Neuronal stem cell (in vitro differentiated cells): ENCODE measurements at regions not wholly inside any gene's neighbourhood (a gene's known extent, or its start where the extent isn't known, plus 50 kb on each side); places are given as distances from the start of the nearest gene placed in this dataset.
"Not testable (repeated sequence)": the region's sequence is repeated elsewhere in the genome, so short reads cannot be mapped to it uniquely, and the experiment has no call there.

Experiments
- DNase-seq: peaks from one replicate; pipeline ENCODE4 v3.0.0-alpha.2; 2013; ENCODE audit warnings: low spot score
- H2AFZ ChIP-seq: one replicate; pipeline ENCODE4 v1.6.1; 2013; ENCODE audit warnings: mild to moderate bottlenecking, low read length, inconsistent platforms
- H2AK5ac ChIP-seq: 2 replicates; pipeline ENCODE4 v1.6.1; 2013; ENCODE audit warnings: low read depth, mild to moderate bottlenecking, inconsistent platforms, low read length, moderate library complexity, mixed read lengths
- H2BK120ac ChIP-seq: 2 replicates; pipeline ENCODE4 v1.6.1; 2013; ENCODE audit warnings: low read depth, mild to moderate bottlenecking, inconsistent platforms, low read length, moderate library complexity, mixed read lengths
- H2BK12ac ChIP-seq: one replicate; pipeline ENCODE4 v1.6.1; 2013; ENCODE audit warnings: low read length, inconsistent platforms
- H2BK15ac ChIP-seq: 2 replicates; pipeline ENCODE4 v1.6.1; 2013; ENCODE audit warnings: mild to moderate bottlenecking, low read length, inconsistent platforms, mixed read lengths
- H2BK5ac ChIP-seq: one replicate; pipeline ENCODE4 v1.6.1; 2013; ENCODE audit warnings: inconsistent platforms, mild to moderate bottlenecking, low read length, moderate library complexity
- H3K14ac ChIP-seq: one replicate; pipeline ENCODE4 v1.6.1; 2013; ENCODE audit warnings: low read length, inconsistent platforms
- H3K18ac ChIP-seq: 2 replicates; pipeline ENCODE4 v1.6.1; 2013; ENCODE audit warnings: low read length, inconsistent platforms
- H3K23ac ChIP-seq: 2 replicates; pipeline ENCODE4 v1.6.1; 2013; ENCODE audit warnings: low read depth, mild to moderate bottlenecking, mixed read lengths, low read length, inconsistent platforms; ENCODE audit not compliant: poor library complexity
- H3K27ac ChIP-seq: replicated peaks from 3 replicates; pipeline ENCODE4 v1.5.1; 2013; ENCODE audit warnings: low read length, inconsistent platforms
- H3K27me3 ChIP-seq, 3 experiments: 2 replicates each; pipeline ENCODE4 v1.6.1; 2013; ENCODE audit warnings: low read length in 3 of 3, mild to moderate bottlenecking in 2 of 3, inconsistent platforms in 1 of 3, low read depth in 1 of 3, mixed read lengths in 1 of 3, moderate library complexity in 1 of 3; ENCODE audit not compliant: control insufficient read depth in 3 of 3, insufficient read depth in 3 of 3
- H3K36me3 ChIP-seq, 2 donors: replicated peaks in 1 of 2; 2 replicates each; pipeline ENCODE4 v1.6.1; 2013; ENCODE audit warnings: low read length in 2 of 2; ENCODE audit not compliant: control insufficient read depth in 2 of 2, insufficient read depth in 2 of 2
- H3K4ac ChIP-seq: 2 replicates; pipeline ENCODE4 v1.6.1; 2013; ENCODE audit warnings: inconsistent platforms, mild to moderate bottlenecking, low read length, moderate library complexity
- H3K4me1 ChIP-seq, 2 donors: 1 replicate in 1 of 2; 2 replicates in 1 of 2; pipeline ENCODE4 v1.6.1; 2013; ENCODE audit warnings: low read length in 2 of 2, low read depth in 1 of 2; ENCODE audit not compliant: control insufficient read depth in 2 of 2, insufficient read depth in 1 of 2
- H3K4me2 ChIP-seq: one replicate; pipeline ENCODE4 v1.6.1; 2013; ENCODE audit warnings: mild to moderate bottlenecking, low read length, inconsistent platforms; ENCODE audit not compliant: insufficient read depth, poor library complexity, severe bottlenecking
- H3K4me3 ChIP-seq, 2 donors: 2 replicates each; pipeline ENCODE4 v1.5.1; 2013; ENCODE audit warnings: low read length in 2 of 2, mild to moderate bottlenecking in 2 of 2, inconsistent platforms in 1 of 2, moderate library complexity in 1 of 2
- H3K79me1 ChIP-seq: one replicate; pipeline ENCODE4 v1.6.1; 2013; ENCODE audit warnings: low read depth, mild to moderate bottlenecking, inconsistent platforms, low read length, moderate library complexity
- H3K9ac ChIP-seq: one replicate; pipeline ENCODE4 v1.6.1; 2013; ENCODE audit warnings: mild to moderate bottlenecking, low read depth, low read length, inconsistent platforms; ENCODE audit not compliant: poor library complexity
- H3K9me3 ChIP-seq, 2 donors: replicated peaks in 1 of 2; 2 replicates each; pipeline versions ENCODE3 to v1.6.1; 2013; ENCODE audit warnings: low read length in 2 of 2, mild to moderate bottlenecking in 2 of 2, inconsistent platforms in 1 of 2, low read depth in 1 of 2, mixed read lengths in 1 of 2, moderate library complexity in 1 of 2; ENCODE audit not compliant: control insufficient read depth in 2 of 2, insufficient read depth in 1 of 2
- H4K8ac ChIP-seq: one replicate; pipeline ENCODE4 v1.6.1; 2013; ENCODE audit warnings: low read depth, mild to moderate bottlenecking, inconsistent platforms, low read length, moderate library complexity
- H4K91ac ChIP-seq: one replicate; pipeline ENCODE4 v1.6.1; 2013; ENCODE audit warnings: low read length, low read depth, mild to moderate bottlenecking, inconsistent platforms; ENCODE audit not compliant: poor library complexity
- WGBS, 2 donors: extraction: QIAGEN DNeasy Blood & Tissue Kit; methylation state at CpG; one replicate each; pipeline ENCODE4 v1.1.7; 2013; ENCODE audit warnings: missing lambda C conversion rate in 2 of 2, mixed read lengths in 1 of 2; ENCODE audit not compliant: insufficient read length in 2 of 2, insufficient replicate concordance in 1 of 2; ENCODE audit errors: extremely low coverage in 2 of 2; 5-methylcytosine and 5-hydroxymethylcytosine counted together

GRCh38 chr13:88291731-88292130 lies 620.6 kb downstream of the SLITRK5 start:
- H3K14ac ChIP-seq, H3K4me3 ChIP-seq, H2AFZ ChIP-seq, H3K9me3 ChIP-seq, H3K79me1 ChIP-seq, H3K18ac ChIP-seq, H2AK5ac ChIP-seq, H3K36me3 ChIP-seq, H3K4me2 ChIP-seq, H3K4me1 ChIP-seq, H4K8ac ChIP-seq, H4K91ac ChIP-seq, H3K27me3 ChIP-seq, H3K4ac ChIP-seq, H2BK120ac ChIP-seq, H2BK12ac ChIP-seq, H2BK5ac ChIP-seq, H3K9ac ChIP-seq, H2BK15ac ChIP-seq, H3K23ac ChIP-seq, DNase-seq, H3K27ac ChIP-seq: not testable (repeated sequence)
- no CpG with 5 or more reads among the region's 26 CpGs for WGBS, 2 donors

GRCh38 chr13:88294368-88294767 lies 623.2 kb downstream of the SLITRK5 start:
- Histone ChIP-seq H2AFZ (no peak overlapping the region), H2BK5ac (no peak overlapping the region), H3K9ac (no peak overlapping the region), H3K27me3 (no peaks in the 10 kb centered on the region), H4K91ac (no peak overlapping the region), H3K27ac (no peak overlapping the region), H3K36me3 (no peaks in the 10 kb centered on the region), H3K18ac (no peak overlapping the region), H3K23ac (no peak overlapping the region), H2BK120ac (no peak overlapping the region), H3K14ac (no peak overlapping the region), H3K79me1 (no peaks in the 10 kb centered on the region), H2BK15ac (no peak overlapping the region), H2AK5ac (no peak overlapping the region), H3K9me3 (no peaks in the 10 kb centered on the region), H3K4me1 (no peaks in the 10 kb centered on the region), H3K4ac (no peak overlapping the region), H3K4me3 (no peak overlapping the region), H3K4me2 (no peak overlapping the region), H2BK12ac (no peak overlapping the region), H4K8ac (no peak overlapping the region)
- no CpG with 5 or more reads among the region's 4 CpGs for WGBS, 2 donors
- DNase-seq = no peak

DNA sequence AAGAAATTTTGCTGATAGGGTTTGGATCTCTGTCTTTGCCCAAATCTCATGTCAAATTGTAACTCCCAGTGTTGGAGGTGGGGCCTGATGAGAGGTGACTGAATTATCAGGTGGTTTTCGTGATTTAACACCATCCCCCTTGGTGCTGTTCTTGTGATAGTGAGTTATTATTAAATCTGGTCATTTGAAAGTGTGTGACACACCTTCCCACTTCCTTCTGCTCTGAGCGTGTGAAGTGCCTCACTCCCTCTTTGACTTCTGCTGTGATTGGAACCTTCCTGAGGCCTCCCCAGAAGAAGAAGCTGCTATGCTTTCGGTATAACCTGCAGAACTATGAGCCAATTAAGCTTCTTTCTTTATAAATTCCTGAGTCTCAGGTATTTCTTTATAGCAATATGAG lies 632.0 kb downstream of the SLITRK5 start:
- H3K79me1 ChIP-seq = no peaks in the 10 kb centered on the region
- no peak overlapping the region for H3K4me3 ChIP-seq
- H3K4me2 ChIP-seq = no peak overlapping the region
- H3K27ac ChIP-seq = no peak overlapping the region
- H2BK15ac ChIP-seq = no peak overlapping the region
- H3K27me3 ChIP-seq = no peaks in the 10 kb centered on the region
- no peak overlapping the region for H3K4ac ChIP-seq
- H3K14ac ChIP-seq = no peak overlapping the region
- H4K8ac ChIP-seq = no peak overlapping the region
- no peak overlapping the region for H2AFZ ChIP-seq
- H3K9me3 ChIP-seq = peaks cover 0 to 2% of the 10 kb centered on the region in 2 donors
- no peak overlapping the region for H4K91ac ChIP-seq
- no peak overlapping the region for H2BK12ac ChIP-seq
- no peak overlapping the region for H3K18ac ChIP-seq
- H2BK5ac ChIP-seq = no peak overlapping the region
- no peak overlapping the region for H3K23ac ChIP-seq
- no CpG with 5 or more reads among the region's 3 CpGs for WGBS, 2 donors
- H2BK120ac ChIP-seq = no peak overlapping the region
- no peak overlapping the region for H3K9ac ChIP-seq
- no peak overlapping the region for H2AK5ac ChIP-seq
- H3K4me1 ChIP-seq = no peaks in the 10 kb centered on the region
- DNase-seq = no peak
- H3K36me3 ChIP-seq = no peaks in the 10 kb centered on the region

DNA sequence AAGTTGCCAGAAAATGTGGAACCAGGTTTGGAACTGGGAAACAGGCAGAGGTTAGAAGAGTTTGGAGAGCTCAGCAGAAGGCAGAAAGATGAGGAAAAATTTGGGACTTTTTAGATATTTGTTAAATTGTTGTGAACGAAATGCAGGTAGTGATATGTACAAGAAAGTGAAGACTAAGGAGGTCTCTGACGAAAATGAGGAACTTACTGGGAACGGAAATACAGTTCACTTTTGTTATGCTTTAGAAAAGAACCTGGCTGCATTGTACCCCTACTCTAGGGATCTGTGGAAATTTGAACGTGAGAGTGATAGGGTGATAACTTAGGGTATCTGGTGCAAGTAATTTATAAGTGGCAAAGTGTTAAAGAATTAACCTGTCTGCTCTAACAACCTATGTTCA lies 632.4 kb downstream of the SLITRK5 start:
- H2BK120ac ChIP-seq = no peak overlapping the region
- no peaks in the 10 kb centered on the region for H3K4me1 ChIP-seq
- no peak overlapping the region for H3K9ac ChIP-seq
- no peak overlapping the region for H4K8ac ChIP-seq
- H3K36me3 ChIP-seq = no peaks in the 10 kb centered on the region
- H3K27ac ChIP-seq = no peak overlapping the region
- no peak overlapping the region for H3K23ac ChIP-seq
- H3K14ac ChIP-seq = no peak overlapping the region
- H3K79me1 ChIP-seq = no peaks in the 10 kb centered on the region
- no peak overlapping the region for H2BK5ac ChIP-seq
- H2BK15ac ChIP-seq = no peak overlapping the region
- H3K27me3 ChIP-seq = no peaks in the 10 kb centered on the region
- WGBS, 2 donors = 100% methylated on average over 1 of the region's 4 CpGs; no CpG with 5 or more reads in 1 of the 2 donors
- peaks cover 0 to 2% of the 10 kb centered on the region in 2 donors for H3K9me3 ChIP-seq
- H3K4me2 ChIP-seq = no peak overlapping the region
- H3K4ac ChIP-seq = no peak overlapping the region
- H3K4me3 ChIP-seq = no peak overlapping the region
- H3K18ac ChIP-seq = no peak overlapping the region
- DNase-seq = no peak
- H2AK5ac ChIP-seq = no peak overlapping the region
- H2AFZ ChIP-seq = no peak overlapping the region
- H2BK12ac ChIP-seq = no peak overlapping the region
- no peak overlapping the region for H4K91ac ChIP-seq
